ENCODE measurements at regions not wholly inside any gene's neighbourhood (a gene's known extent, or its start where the extent isn't known, plus 50 kb on each side); places are given as distances from the start of the nearest gene placed in this dataset.

DNA sequence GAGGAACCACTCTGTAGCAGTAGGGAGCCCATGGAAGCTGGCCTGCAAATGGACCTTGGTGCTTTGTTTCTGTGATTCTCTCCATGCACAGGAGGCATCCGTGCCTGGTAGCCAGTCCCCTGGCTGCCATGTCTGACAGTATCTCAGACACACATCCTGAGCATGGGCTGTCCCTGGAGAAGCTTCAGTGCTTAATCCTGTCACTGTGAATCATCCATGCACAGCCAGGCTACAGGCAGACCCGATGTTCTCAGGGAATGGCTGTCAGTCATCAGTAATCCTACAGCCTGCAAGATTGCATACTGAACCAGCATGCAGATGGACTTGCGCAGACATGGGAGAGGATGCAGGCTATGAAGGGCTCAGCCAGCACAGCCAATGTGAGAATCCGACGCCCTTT, 606.3 kb upstream of the PLXNA2 start:
- TF ChIP-seq POLR2AphosphoS5 (IDR thresholded peaks at IDR 0.05) (no peak), POLR2A (IDR thresholded peaks at IDR 0.05) (no peak), EP300 (IDR thresholded peaks at IDR 0.05) (no peak)
- TF ChIP-seq, protein P1, sequence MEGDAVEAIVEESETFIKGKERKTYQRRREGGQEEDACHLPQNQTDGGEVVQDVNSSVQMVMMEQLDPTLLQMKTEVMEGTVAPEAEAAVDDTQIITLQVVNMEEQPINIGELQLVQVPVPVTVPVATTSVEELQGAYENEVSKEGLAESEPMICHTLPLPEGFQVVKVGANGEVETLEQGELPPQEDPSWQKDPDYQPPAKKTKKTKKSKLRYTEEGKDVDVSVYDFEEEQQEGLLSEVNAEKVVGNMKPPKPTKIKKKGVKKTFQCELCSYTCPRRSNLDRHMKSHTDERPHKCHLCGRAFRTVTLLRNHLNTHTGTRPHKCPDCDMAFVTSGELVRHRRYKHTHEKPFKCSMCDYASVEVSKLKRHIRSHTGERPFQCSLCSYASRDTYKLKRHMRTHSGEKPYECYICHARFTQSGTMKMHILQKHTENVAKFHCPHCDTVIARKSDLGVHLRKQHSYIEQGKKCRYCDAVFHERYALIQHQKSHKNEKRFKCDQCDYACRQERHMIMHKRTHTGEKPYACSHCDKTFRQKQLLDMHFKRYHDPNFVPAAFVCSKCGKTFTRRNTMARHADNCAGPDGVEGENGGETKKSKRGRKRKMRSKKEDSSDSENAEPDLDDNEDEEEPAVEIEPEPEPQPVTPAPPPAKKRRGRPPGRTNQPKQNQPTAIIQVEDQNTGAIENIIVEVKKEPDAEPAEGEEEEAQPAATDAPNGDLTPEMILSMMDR (IDR thresholded peaks at IDR 0.05): no peak
